ENCODE measurements at regions not wholly inside any gene's neighbourhood (a gene's known extent, or its start where the extent isn't known, plus 50 kb on each side); places are given as distances from the start of the nearest gene placed in this dataset.

- no peak for DNase-seq (ENCODE audit: low read depth)
Measured at GRCh38 chr4:155616117-155616516, 50.5 kb upstream of the GUCY1A1 start.

DNA sequence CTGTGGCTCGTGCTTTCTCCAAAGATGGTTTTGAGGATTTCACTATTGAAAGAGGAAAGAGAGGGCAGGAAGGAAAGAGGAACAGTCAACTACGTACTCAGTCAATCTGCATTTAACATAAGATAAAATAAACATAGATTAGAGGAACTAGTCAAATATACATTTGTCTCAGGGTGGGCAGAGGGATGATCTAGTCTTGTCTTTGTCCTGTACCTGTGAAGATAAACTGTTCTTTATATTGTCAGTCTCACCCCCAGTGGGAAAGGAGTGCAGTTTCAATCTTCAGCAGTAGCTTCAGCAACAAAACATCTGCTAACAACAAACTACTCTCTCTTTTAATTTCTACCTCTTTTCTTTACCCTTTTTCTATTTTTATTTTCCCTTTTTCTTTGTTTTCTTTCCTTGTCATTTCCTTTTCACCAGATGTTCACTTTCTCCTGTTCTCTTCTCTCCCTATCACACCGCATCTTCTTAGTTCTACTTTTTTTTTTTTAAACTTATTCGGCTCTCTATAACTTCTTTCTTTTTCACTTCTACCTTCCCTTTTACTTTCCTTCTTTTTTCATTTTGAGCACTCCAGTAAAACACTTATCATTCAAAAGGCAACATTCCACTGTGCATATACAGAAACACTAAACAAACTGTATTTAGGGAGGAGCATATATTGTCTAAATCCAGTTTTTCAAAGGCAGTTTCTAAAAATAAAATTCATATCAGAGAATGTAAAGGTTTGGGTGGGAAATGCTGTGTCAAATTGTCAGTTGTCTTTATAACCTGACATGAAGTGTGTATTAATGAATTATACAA is 51.4 kb upstream of the GUCY1A1 start:
- no peak for DNase-seq (ENCODE audit: low read depth)

DNA sequence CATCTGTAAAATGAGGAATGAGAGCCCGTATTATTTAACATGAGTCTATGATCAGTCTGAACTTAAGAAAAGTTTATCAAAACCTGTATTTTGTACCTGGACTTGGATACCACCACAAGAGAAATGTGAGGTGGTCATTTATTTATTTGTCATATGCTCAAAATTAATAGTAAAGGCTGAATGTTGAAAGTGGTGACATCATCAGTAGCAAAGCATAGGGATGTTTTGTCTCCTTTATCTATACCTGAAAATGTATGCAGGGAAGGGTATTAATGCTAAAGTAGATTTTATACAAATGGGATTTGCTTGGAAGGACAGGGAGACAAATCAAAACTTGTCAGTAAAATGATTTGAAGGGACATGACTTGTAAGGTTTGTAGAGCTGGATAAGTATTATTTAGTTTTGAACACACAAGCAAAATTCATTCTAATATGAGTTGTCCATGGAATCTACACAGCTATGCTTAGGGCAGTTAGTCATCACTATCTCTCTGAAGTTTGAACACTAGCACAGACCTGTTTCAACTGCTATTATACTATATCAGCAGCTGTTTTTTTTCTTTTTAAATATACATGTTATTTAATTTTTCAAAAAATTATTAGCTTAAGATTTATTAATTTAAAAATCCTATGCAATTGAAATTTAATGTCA is 52.4 kb upstream of the GUCY1A1 start:
- no peak for DNase-seq (ENCODE audit: low read depth)

DNA sequence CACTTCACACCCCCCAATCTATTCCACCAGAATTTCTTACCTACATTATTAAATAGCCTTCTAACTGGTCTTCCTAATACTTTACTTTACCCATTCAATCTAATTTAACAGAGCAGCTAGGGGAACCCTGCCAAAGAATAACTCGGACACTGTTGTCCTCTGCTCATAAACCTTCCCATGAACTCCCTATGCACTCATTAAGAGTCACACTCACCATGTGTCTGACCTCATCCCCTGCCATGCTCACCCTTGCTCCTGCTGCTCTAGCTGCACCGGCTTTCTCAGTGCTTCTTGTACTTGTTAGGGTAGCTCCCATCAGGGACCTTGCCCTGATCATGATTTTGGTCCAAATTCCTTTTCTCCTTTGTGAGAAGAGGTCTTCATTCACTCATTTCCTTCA is 54.6 kb upstream of the GUCY1A1 start:
- no peak for DNase-seq (ENCODE audit: low read depth)

DNA sequence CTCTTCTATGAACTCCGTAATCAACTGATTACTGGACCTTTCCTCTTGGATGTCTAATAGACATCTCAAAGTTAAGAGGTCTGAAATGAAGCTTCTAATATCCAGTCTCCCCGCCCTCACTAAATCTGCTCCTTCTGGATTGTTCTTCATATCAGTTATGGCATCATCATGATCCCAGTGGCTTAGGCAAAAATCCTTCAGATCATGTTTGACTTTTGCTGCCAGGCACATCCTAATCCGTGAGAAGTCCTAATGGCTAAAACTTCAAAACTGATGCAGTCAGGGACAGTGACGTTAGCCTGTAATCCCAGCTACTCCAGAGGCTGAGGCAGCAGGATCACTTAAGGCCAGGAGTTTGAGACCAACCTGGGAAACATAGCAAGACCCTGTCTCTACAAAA is 55.1 kb upstream of the GUCY1A1 start:
- no peak for DNase-seq (ENCODE audit: low read depth)

DNA sequence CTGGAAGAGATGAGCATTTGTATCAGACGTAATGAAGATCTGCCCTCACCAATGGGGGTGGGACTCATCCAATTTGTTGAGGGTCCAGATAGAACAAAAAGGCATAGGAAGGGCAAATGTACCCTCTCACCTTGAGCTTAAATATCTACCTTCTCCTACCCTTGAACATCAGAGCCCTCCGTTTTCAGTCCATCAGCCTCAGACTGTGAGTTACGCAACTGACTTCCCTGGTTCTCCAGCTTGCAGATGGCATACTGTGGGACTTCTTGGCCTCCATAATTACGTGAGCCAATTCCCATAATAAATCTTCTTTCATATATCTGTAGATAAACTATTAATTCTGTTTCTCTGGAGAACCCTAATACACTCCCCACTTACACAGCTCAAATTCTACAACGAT is 56.5 kb upstream of the GUCY1A1 start:
- DNase-seq (ENCODE audit: low read depth), result no peak

DNA sequence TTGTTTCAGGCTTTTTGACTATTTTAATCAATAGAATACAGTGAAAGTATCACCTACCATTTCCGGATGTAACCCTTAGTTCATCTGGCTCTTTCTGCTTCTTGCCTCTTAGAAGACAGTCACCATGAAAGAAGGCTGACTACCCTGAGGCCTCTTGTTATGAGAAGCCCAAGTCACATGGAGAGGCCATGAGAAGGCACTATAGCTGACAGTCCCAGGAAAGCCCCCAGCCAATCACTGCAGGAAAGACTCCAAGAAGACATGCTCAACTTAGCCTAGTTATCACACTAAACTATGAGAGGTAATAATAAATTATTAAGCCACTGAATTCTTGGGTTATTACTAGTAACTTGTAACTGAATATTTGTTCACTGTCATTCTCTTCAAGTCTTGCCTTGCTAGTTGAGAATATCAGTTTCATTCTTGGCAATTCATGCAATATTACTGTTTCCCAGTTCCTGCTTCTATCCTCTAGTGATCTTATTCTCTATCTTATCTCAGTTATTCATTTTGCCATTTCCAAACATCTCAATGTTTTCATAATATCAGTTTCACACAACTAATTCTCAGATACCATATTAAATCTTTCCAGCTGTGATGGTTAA is 57.1 kb upstream of the GUCY1A1 start:
- DNase-seq (ENCODE audit: low read depth), result no peak

- no peak for DNase-seq (ENCODE audit: low read depth)
Measured at GRCh38 chr4:155608225-155608885, 58.3 kb upstream of the GUCY1A1 start.

DNA sequence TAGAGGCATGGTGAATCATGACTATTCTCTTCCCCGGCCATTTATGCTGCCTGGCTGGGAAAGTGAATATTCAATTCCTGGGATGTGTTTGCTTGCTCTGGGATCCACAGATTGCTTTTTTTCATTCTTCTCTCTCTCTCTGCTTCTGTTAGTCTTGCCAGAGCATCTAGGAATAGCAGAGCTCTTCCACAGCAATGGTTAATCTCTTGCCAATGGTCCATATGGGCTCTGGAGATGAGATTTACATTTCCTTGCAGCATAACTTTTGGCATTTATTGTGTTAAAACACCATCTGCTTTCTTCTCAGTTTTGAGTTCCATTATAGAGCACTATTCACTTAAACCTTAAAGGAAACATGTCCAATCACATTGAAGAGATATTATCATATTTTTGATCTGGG is 59.2 kb upstream of the GUCY1A1 start:
- no peak for DNase-seq (ENCODE audit: low read depth)

- no peak for DNase-seq (ENCODE audit: low read depth)
Measured at GRCh38 chr4:155604718-155605626, 61.7 kb upstream of the GUCY1A1 start.

GRCh38 chr4:155603360-155603891 is 63.2 kb upstream of the GUCY1A1 start:
- no peak for DNase-seq (ENCODE audit: low read depth)

DNA sequence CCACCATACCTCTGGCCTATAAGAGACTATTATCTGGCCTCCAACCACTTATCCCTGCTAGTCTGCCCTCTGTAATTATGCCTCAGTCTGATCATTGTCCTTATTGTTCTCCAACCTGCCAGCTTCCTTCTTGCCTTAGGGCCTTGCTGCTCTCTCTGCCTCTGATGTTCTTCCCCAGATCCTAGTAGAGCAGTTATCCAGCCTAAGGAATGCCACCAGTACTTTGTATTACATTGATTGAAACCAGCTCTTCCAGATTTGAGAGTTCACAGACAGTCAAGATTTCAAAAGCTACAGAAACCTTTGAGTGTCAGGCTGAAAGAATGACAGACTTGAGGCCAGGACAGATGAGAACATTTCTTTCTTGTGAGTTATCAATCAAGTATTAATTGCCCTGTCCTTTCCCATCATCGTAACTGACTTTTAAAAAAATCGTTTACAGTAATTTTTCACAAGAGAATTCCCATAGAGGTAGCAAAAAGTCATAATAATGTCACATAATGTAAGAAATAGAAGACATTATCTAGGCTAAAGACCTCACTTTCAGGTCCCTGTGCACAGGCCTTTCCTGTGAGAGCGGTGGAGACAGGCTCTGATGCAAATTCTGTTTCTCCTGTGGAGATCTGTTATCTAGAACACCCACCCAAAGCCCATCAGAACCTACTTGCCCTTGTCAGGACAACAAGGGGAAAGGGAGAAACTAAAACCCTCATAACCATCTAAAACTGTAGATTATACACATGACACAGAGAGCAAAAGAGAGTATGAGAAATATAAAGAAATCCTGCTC is 64.1 kb upstream of the GUCY1A1 start:
- DNase-seq (ENCODE audit: low read depth), result no peak

DNA sequence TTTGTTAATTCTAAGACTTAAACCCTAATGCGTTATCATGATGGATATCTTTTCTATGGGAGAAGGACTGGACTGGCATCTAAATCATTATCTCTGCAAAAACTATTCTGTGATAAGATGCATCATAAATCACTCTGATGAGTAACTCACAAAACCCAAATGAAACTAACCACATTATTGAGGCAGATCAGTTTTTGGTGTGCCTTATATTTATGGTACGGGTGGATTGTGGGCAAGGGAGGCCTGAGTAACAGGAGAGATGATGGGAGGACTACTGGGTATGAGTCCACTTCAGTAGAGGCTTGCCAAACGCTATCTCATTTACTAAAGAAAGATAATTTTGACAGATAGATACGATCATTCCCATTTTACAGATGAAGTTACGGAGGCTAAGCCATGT is 66.4 kb upstream of the GUCY1A1 start:
- DNase-seq (ENCODE audit: low read depth), result no peak

DNA sequence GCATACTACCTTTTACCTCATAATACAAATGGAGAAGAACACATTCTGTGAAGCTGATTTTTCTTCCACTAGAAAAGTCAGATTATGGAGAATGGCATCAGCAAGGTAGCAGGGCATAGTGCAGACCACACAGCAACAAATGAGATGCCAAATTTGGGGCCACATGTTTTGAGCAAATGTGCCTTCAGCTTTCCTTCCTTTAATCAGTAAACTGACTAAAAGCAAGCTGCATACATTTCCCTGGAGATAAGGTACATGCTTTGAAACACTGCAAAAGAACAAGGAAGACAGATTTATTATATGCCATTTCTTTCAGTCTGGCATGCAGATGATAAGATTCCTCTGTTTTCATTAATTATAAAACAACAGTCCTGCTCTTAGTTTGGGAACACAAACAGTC is 67.1 kb upstream of the GUCY1A1 start:
- DNase-seq (ENCODE audit: low read depth), result no peak

GRCh38 chr4:155599085-155599484 is 67.6 kb upstream of the GUCY1A1 start:
- no peak for DNase-seq (ENCODE audit: low read depth)

DNA sequence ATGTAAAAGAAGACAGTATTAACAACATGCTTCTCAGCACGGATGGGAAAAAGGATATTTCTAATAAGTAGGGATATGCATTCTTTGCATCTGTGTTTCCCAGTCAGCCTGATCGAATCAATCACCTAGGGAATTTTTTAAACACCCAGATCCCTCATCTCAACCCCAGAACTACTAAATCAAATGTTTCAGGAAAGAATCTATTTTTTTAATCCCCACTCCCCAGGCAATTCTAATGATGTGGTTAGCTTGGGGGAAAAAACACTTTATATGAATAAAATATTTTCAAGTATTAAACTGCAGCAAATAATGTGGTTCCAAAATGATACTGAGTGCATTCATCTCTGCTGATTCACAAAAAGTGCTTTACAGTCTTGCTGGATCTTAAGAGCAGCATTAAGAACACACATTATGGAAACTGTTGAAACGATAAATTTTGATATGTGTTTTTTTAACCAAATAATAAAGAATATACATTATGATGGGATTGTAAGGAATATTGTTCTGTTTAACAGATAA is 68.7 kb upstream of the GUCY1A1 start:
- no peak for DNase-seq (ENCODE audit: low read depth)

GRCh38 chr4:155597281-155597680 is 69.4 kb upstream of the GUCY1A1 start:
- no peak for DNase-seq (ENCODE audit: low read depth)

- DNase-seq (ENCODE audit: low read depth), result no peak
Measured at GRCh38 chr4:155593793-155594192, 72.9 kb upstream of the GUCY1A1 start.

- DNase-seq (ENCODE audit: low read depth), result no peak
Measured at GRCh38 chr4:155592938-155593297, 73.7 kb upstream of the GUCY1A1 start.

GRCh38 chr4:155592179-155592937 is 74.3 kb upstream of the GUCY1A1 start:
- no peak for DNase-seq (ENCODE audit: low read depth)
